ENCODE measurements at regions not wholly inside any gene's neighbourhood (a gene's known extent, or its start where the extent isn't known, plus 50 kb on each side); places are given as distances from the start of the nearest gene placed in this dataset.

- Histone ChIP-seq H3K4me1 (no peaks in the 10 kb centered on the region), H3K4me3 (no peak overlapping the region), H3K36me3 (replicated peaks in 1 of 2; ENCODE audit: insufficient read depth in 1 of 2, low read depth in 2 of 2) (no peaks in the 10 kb centered on the region), H3K27me3 (no peaks in the 10 kb centered on the region), H3K27ac (no peak overlapping the region), H3K9me3 (no peaks in the 10 kb centered on the region)
- WGBS, 2 donors: 68 to 73% methylated on average over 2 of the region's 2 CpGs
- intact Hi-C loops (cut with DNase I): no loop called here
- no peak for DNase-seq
- TF ChIP-seq CTCF (IDR thresholded peaks at IDR 0.05) (no peak), POLR2A (IDR thresholded peaks at IDR 0.05) (no peak)
- ATAC-seq: no peak
These were observed 153.4 kb upstream of the MCTP2 start for GRCh38 chr15:94077938-94078337.

- Histone ChIP-seq H3K27me3 (no peaks in the 10 kb centered on the region), H3K36me3 (replicated peaks in 1 of 2; ENCODE audit: insufficient read depth in 1 of 2, low read depth in 2 of 2) (no peaks in the 10 kb centered on the region), H3K27ac (no peak overlapping the region), H3K4me1 (no peaks in the 10 kb centered on the region), H3K9me3 (no peaks in the 10 kb centered on the region), H3K4me3 (no peak overlapping the region)
- DNase-seq (peak; percentile 22 to 41 (median 28)), ATAC-seq (peak; percentile 62)
- intact Hi-C loops (cut with DNase I): no loop called here
- TF ChIP-seq POLR2A (IDR thresholded peaks at IDR 0.05): no peak
- TF ChIP-seq CTCF (IDR thresholded peaks at IDR 0.05): no peak
- WGBS, 2 donors: 41 to 51% methylated on average over 9 of the region's 9 CpGs
These were observed 156.0 kb upstream of the MCTP2 start for GRCh38 chr15:94075349-94075748.

GRCh38 chr15:94070356-94071295 is 160.7 kb upstream of the MCTP2 start:
- no peaks in the 10 kb centered on the region for H3K27me3 ChIP-seq
- H3K27ac ChIP-seq: no peak overlapping the region
- DNase-seq (peak in 2 of 4 donors; percentile 3 to 10), ATAC-seq (no peak)
- 67 to 77% methylated on average over 19 of the region's 19 CpGs for WGBS, 2 donors
- intact Hi-C loops (cut with DNase I): no loop called here
- H3K4me1 ChIP-seq: no peaks in the 10 kb centered on the region
- peaks cover 0 to 10% (median 0%) of the 10 kb centered on the region in 3 donors for H3K9me3 ChIP-seq
- H3K4me3 ChIP-seq: no peak overlapping the region
- H3K36me3 ChIP-seq (replicated peaks in 1 of 2; ENCODE audit: insufficient read depth in 1 of 2, low read depth in 2 of 2): no peaks in the 10 kb centered on the region
- no peak for TF ChIP-seq POLR2A (IDR thresholded peaks at IDR 0.05)
- no peak for TF ChIP-seq CTCF (IDR thresholded peaks at IDR 0.05)

- TF ChIP-seq POLR2A (IDR thresholded peaks at IDR 0.05) (no peak), CTCF (IDR thresholded peaks at IDR 0.05) (no peak)
- Histone ChIP-seq H3K27ac (no peak overlapping the region), H3K4me1 (no peaks in the 10 kb centered on the region), H3K36me3 (replicated peaks in 1 of 2; ENCODE audit: insufficient read depth in 1 of 2, low read depth in 2 of 2) (no peaks in the 10 kb centered on the region), H3K27me3 (no peaks in the 10 kb centered on the region), H3K4me3 (no peak overlapping the region), H3K9me3 (peaks cover 0 to 10% (median 0%) of the 10 kb centered on the region in 3 donors)
- intact Hi-C loops (cut with DNase I): no loop called here
- no peak for DNase-seq
- WGBS, 2 donors: 61 to 64% methylated on average over 9 of the region's 9 CpGs
- no peak for ATAC-seq
These were observed 161.5 kb upstream of the MCTP2 start for GRCh38 chr15:94069844-94070243.
